ENCODE measurements at regions not wholly inside any gene's neighbourhood (a gene's known extent, or its start where the extent isn't known, plus 50 kb on each side); places are given as distances from the start of the nearest gene placed in this dataset.

DNA sequence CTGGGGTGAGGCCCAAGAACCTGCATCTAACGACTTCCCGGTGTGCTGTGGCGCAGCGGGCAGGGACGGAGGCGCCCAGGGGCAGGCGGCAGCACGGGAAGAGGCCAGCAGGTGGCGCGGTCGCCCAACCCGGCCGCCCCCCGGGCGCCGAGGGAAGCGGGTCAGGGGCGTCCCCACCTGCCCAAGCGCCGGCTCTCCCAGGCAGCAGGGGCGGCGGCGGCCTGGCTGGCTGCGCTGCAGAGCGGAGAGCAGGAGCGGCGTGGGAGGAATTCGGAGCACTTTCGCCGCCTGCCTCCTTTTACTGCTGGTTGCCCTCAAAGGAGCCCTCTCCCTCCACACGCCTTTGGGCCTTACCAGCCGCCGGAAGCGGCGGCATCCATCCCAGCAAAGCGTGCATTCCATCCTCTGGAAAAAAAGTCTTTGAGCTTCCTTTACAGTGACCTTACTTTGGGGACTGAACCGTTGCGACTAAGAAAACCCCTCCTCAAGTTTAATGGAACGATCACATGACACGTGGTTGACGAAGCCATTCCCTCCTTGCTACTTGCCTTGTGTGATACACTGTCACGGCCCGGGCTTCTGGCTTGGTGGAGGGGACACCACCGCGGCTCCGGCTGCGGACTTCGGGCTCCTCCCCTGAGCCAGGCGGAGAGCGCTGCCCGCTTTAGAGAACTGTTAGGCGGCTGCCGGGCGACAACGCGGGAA is 106.8 kb upstream of the CLMP start:
- peak overlapping the region; percentile 66 for H3K4me2 ChIP-seq (ENCODE audit: low read depth, low read length, poor library complexity, severe bottlenecking)
- H3K9ac ChIP-seq (ENCODE audit: low read depth, low read length, poor library complexity, severe bottlenecking) = no peak overlapping the region

DNA sequence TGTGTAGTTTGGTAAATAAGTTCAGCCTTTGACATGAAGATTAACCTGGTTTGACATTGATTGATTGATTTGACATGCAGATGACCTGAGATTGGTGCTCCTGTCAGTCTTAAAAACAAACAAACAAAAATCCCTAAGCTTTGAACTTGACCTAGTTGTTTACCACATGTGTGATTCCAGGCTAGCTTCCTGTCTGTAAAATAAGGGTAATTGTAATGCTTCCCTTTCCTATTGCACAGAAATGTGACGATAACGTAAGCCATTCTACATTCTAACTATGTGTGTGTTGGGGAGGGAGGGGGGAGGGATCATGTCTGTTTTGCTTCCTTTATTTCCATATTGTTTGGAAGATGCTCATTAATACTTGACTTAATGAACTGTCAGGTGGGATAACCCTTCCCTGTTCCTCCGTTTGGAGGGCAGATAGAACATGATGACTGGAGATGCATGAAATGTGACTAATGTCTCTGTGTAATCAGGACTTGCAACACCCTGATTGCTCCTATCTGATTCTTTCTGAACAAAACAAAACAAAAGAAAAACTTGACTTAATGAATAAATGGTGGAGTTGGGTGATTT is 106.1 kb upstream of the CLMP start:
- Histone ChIP-seq H3F3A (ENCODE audit: low read depth) (no peaks in the 10 kb centered on the region), H3K27me3 (ENCODE audit: insufficient read depth, low read length, poor library complexity, severe bottlenecking) (no peaks in the 10 kb centered on the region), H3K4me1 (ENCODE audit: insufficient read depth, low read length, poor library complexity, severe bottlenecking) (peaks cover 40% of the 10 kb centered on the region), H3K9me3 (ENCODE audit: insufficient read depth, low read depth, low read length) (no peaks in the 10 kb centered on the region), H3K9ac (ENCODE audit: low read depth, low read length, poor library complexity, severe bottlenecking) (no peak overlapping the region), H2AFZ (ENCODE audit: low read length) (peak overlapping the region; percentile 80), H3K36me3 (ENCODE audit: insufficient read depth, low read length) (no peaks in the 10 kb centered on the region), H4K20me1 (ENCODE audit: insufficient read depth, low read length, poor library complexity, severe bottlenecking) (no peaks in the 10 kb centered on the region), H3K9me2 (replicated peaks; ENCODE audit: low read depth, low read length) (no peaks in the 10 kb centered on the region), H3K4me2 (ENCODE audit: low read depth, low read length, poor library complexity, severe bottlenecking) (peak overlapping the region; percentile 66), H3K79me2 (ENCODE audit: insufficient read depth, low read length) (no peaks in the 10 kb centered on the region), H3K4me3 (ENCODE audit: low read length, poor library complexity, severe bottlenecking) (peak overlapping the region; percentile 19)
- TF ChIP-seq EZH2phosphoT487 (IDR thresholded peaks at IDR 0.05; ENCODE audit: borderline replicate concordance) = no peak
- TF ChIP-seq, protein P1, sequence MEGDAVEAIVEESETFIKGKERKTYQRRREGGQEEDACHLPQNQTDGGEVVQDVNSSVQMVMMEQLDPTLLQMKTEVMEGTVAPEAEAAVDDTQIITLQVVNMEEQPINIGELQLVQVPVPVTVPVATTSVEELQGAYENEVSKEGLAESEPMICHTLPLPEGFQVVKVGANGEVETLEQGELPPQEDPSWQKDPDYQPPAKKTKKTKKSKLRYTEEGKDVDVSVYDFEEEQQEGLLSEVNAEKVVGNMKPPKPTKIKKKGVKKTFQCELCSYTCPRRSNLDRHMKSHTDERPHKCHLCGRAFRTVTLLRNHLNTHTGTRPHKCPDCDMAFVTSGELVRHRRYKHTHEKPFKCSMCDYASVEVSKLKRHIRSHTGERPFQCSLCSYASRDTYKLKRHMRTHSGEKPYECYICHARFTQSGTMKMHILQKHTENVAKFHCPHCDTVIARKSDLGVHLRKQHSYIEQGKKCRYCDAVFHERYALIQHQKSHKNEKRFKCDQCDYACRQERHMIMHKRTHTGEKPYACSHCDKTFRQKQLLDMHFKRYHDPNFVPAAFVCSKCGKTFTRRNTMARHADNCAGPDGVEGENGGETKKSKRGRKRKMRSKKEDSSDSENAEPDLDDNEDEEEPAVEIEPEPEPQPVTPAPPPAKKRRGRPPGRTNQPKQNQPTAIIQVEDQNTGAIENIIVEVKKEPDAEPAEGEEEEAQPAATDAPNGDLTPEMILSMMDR (conservative IDR thresholded peaks at IDR 0.05; ENCODE audit: low read length) = no peak

More for the DNA sequence above, 106.8 kb upstream of the CLMP start:
- H3K27me3 ChIP-seq (ENCODE audit: insufficient read depth, low read length, poor library complexity, severe bottlenecking) = no peaks in the 10 kb centered on the region
- no peaks in the 10 kb centered on the region for H4K20me1 ChIP-seq (ENCODE audit: insufficient read depth, low read length, poor library complexity, severe bottlenecking)
- H2AFZ ChIP-seq (ENCODE audit: low read length) = peak overlapping the region; percentile 80
- no peaks in the 10 kb centered on the region for H3K79me2 ChIP-seq (ENCODE audit: insufficient read depth, low read length)
- no peaks in the 10 kb centered on the region for H3K9me3 ChIP-seq (ENCODE audit: insufficient read depth, low read depth, low read length)
- peaks cover 40% of the 10 kb centered on the region for H3K4me1 ChIP-seq (ENCODE audit: insufficient read depth, low read length, poor library complexity, severe bottlenecking)
- H3K36me3 ChIP-seq (ENCODE audit: insufficient read depth, low read length) = no peaks in the 10 kb centered on the region
- TF ChIP-seq EZH2phosphoT487 (IDR thresholded peaks at IDR 0.05; ENCODE audit: borderline replicate concordance) = no peak
- TF ChIP-seq, protein P1 (conservative IDR thresholded peaks at IDR 0.05; ENCODE audit: low read length) = peak; percentile 68
- peak overlapping the region; percentile 19 for H3K4me3 ChIP-seq (ENCODE audit: low read length, poor library complexity, severe bottlenecking)
- no peaks in the 10 kb centered on the region for H3K9me2 ChIP-seq (replicated peaks; ENCODE audit: low read depth, low read length)
- no peaks in the 10 kb centered on the region for H3F3A ChIP-seq (ENCODE audit: low read depth)

DNA sequence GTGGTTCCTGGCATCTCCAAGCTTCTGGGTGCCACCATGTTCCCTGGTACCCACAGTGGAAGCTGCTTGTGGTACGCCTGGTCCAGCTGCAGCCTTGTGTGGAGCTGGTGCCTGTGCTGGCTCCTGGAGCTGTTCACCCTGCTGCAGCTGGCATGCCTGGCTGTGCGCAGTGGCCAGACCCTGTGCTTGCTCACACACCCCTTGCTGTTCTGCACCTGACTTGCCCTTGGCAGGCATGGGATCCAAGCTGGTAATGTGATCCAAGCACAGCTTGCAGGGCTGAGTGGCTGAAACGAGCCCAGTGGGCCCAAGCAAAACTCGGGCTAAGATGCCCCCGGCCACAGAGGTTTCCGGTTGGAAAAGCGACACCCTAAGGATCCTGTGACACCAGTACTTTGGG is 104.7 kb upstream of the CLMP start:
- H2AFZ ChIP-seq (ENCODE audit: low read length) = no peak overlapping the region
- H4K20me1 ChIP-seq (ENCODE audit: insufficient read depth, low read length, poor library complexity, severe bottlenecking) = no peaks in the 10 kb centered on the region
- no peaks in the 10 kb centered on the region for H3K36me3 ChIP-seq (ENCODE audit: insufficient read depth, low read length)
- H3K4me3 ChIP-seq (ENCODE audit: low read length, poor library complexity, severe bottlenecking) = no peak overlapping the region
- TF ChIP-seq EZH2phosphoT487 (IDR thresholded peaks at IDR 0.05; ENCODE audit: borderline replicate concordance) = no peak
- TF ChIP-seq, protein P1 (conservative IDR thresholded peaks at IDR 0.05; ENCODE audit: low read length) = no peak
- no peaks in the 10 kb centered on the region for H3K79me2 ChIP-seq (ENCODE audit: insufficient read depth, low read length)
- no peak overlapping the region for H3K4me2 ChIP-seq (ENCODE audit: low read depth, low read length, poor library complexity, severe bottlenecking)
- H3K9me3 ChIP-seq (ENCODE audit: insufficient read depth, low read depth, low read length) = no peaks in the 10 kb centered on the region
- H3K4me1 ChIP-seq (ENCODE audit: insufficient read depth, low read length, poor library complexity, severe bottlenecking) = peaks cover 32% of the 10 kb centered on the region
- H3F3A ChIP-seq (ENCODE audit: low read depth) = no peaks in the 10 kb centered on the region
- no peak overlapping the region for H3K9ac ChIP-seq (ENCODE audit: low read depth, low read length, poor library complexity, severe bottlenecking)
- no peaks in the 10 kb centered on the region for H3K27me3 ChIP-seq (ENCODE audit: insufficient read depth, low read length, poor library complexity, severe bottlenecking)
- H3K9me2 ChIP-seq (replicated peaks; ENCODE audit: low read depth, low read length) = no peaks in the 10 kb centered on the region

All from Loucy (cell line).